PFSK-1 (cell line): ENCODE measurements at regions not wholly inside any gene's neighbourhood (a gene's known extent, or its start where the extent isn't known, plus 50 kb on each side); places are given as distances from the start of the nearest gene placed in this dataset.

Experiments
- FOXP2 ChIP-seq: optimal IDR thresholded peaks from 2 replicates; pipeline ENCODE3; 2011; ENCODE audit warnings: borderline replicate concordance, control low read depth, inconsistent platforms; ENCODE audit not compliant: insufficient read depth; ENCODE audit errors: extremely low read length, extremely low read depth
- POLR2AphosphoS5 ChIP-seq: IDR thresholded peaks from 2 replicates; pipeline ENCODE4 v1.6.1; 2012; ENCODE audit warnings: low read depth, mild to moderate bottlenecking, control low read depth, low read length, moderate library complexity
- SIN3A ChIP-seq: IDR thresholded peaks from 2 replicates; pipeline ENCODE4 v1.6.1; 2012; ENCODE audit warnings: mild to moderate bottlenecking, low read length, moderate library complexity, borderline replicate concordance; ENCODE audit not compliant: insufficient read depth
- TAF1 ChIP-seq: IDR thresholded peaks from 2 replicates; pipeline ENCODE4 v1.6.1; 2012; ENCODE audit warnings: low read length, control low read depth, borderline replicate concordance; ENCODE audit not compliant: insufficient read depth
- TF ChIP-seq, protein P1 (sequence below), 2 experiments: IDR thresholded peaks; 2 replicates each; pipeline versions ENCODE4 v1.6.1 to v1.8.0; 2011 to 2012; ENCODE audit warnings: low read depth in 2 of 2, low read length in 2 of 2, control low read depth in 1 of 2, inconsistent platforms in 1 of 2, mild to moderate bottlenecking in 1 of 2, moderate library complexity in 1 of 2; ENCODE audit not compliant: insufficient read depth in 1 of 2

DNA sequence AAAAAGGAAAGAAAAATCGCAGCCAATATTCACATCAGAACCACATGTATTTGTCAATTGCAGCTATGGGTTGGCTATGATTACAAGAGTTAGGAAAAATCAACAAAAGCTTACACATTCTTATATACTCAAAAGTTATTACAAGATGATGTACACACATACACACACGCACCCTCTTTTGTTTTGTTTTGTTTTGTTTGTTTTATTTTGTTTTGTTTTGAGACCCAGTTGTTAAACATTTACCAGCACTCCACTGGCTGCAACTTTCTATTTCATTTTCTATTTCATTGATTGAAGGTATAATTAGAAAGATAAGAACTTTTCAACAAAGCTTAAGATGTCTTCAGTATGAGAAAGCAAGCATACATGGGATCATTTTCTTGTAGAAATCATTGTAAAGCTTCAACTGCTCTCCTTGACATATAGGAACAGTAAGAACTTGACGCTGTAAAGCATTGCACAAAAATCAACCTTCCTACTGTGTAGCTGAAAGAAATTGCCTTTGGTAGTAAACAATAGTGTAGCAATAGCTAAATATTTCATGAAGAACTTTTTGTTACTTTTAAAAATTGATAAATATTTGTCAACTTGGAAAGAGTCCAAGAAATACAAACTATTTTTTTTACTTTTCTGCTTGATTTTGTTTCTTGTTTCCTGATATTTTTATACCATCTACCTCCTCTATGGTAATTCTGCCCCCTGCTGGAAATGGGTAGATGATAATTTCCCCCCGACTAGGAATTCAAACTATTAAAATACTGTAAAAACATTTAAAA lies 205.9 kb downstream of the MBL2 start:
- TF ChIP-seq POLR2AphosphoS5 (no peak), TAF1 (no peak), SIN3A (no peak), FOXP2 (no peak)
- TF ChIP-seq, protein P1, sequence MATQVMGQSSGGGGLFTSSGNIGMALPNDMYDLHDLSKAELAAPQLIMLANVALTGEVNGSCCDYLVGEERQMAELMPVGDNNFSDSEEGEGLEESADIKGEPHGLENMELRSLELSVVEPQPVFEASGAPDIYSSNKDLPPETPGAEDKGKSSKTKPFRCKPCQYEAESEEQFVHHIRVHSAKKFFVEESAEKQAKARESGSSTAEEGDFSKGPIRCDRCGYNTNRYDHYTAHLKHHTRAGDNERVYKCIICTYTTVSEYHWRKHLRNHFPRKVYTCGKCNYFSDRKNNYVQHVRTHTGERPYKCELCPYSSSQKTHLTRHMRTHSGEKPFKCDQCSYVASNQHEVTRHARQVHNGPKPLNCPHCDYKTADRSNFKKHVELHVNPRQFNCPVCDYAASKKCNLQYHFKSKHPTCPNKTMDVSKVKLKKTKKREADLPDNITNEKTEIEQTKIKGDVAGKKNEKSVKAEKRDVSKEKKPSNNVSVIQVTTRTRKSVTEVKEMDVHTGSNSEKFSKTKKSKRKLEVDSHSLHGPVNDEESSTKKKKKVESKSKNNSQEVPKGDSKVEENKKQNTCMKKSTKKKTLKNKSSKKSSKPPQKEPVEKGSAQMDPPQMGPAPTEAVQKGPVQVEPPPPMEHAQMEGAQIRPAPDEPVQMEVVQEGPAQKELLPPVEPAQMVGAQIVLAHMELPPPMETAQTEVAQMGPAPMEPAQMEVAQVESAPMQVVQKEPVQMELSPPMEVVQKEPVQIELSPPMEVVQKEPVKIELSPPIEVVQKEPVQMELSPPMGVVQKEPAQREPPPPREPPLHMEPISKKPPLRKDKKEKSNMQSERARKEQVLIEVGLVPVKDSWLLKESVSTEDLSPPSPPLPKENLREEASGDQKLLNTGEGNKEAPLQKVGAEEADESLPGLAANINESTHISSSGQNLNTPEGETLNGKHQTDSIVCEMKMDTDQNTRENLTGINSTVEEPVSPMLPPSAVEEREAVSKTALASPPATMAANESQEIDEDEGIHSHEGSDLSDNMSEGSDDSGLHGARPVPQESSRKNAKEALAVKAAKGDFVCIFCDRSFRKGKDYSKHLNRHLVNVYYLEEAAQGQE (IDR thresholded peaks at IDR 0.05; ENCODE audit: insufficient read depth in 1 of 2, low read depth in 2 of 2, low read length in 2 of 2): no peak
